Lung (tissue), 11 donors: ENCODE measurements at regions not wholly inside any gene's neighbourhood (a gene's known extent, or its start where the extent isn't known, plus 50 kb on each side); places are given as distances from the start of the nearest gene placed in this dataset.

Experiments
- ATAC-seq: fragments of 200-7000 bp; cut with Tn5 transposase; one replicate; pipeline ENCODE4 v1.9.1; 2020; ENCODE audit warnings: moderate number of reproducible peaks; ENCODE audit not compliant: insufficient read depth, low FRiP score
- DNase-seq, 3 donors: peaks; one replicate each; pipeline ENCODE4 v3.0.0-alpha.2; 2013 to 2017
- H3K27ac ChIP-seq, 2 donors: one replicate each; pipeline ENCODE4 v1.5.1; 2013; ENCODE audit warnings: mild to moderate bottlenecking in 2 of 2, moderate library complexity in 2 of 2, control low read depth in 1 of 2, inconsistent platforms in 1 of 2, low read depth in 1 of 2, low read length in 1 of 2
- H3K27me3 ChIP-seq, 3 donors: one replicate each; pipeline ENCODE4 v1.5.1; 2013; ENCODE audit warnings: low read length in 2 of 3; ENCODE audit not compliant: control insufficient read depth in 3 of 3, insufficient read depth in 3 of 3
- H3K36me3 ChIP-seq, 4 donors: one replicate each; pipeline ENCODE4 v1.5.1; 2013; ENCODE audit warnings: low read length in 4 of 4, mild to moderate bottlenecking in 1 of 4, moderate library complexity in 1 of 4; ENCODE audit not compliant: control insufficient read depth in 4 of 4, insufficient read depth in 4 of 4
- H3K4me1 ChIP-seq, 5 donors: one replicate each; pipeline ENCODE4 v1.5.1; 2013; ENCODE audit warnings: low read length in 5 of 5, mild to moderate bottlenecking in 2 of 5, moderate library complexity in 1 of 5; ENCODE audit not compliant: control insufficient read depth in 5 of 5, insufficient read depth in 5 of 5
- H3K4me3 ChIP-seq: one replicate; pipeline ENCODE4 v1.5.1; 2013; ENCODE audit warnings: mild to moderate bottlenecking, control low read depth, moderate library complexity
- H3K9ac ChIP-seq, 2 donors: one replicate each; pipeline ENCODE4 v1.5.1; 2013; ENCODE audit warnings: low read length in 2 of 2, control low read depth in 1 of 2; ENCODE audit not compliant: insufficient read depth in 1 of 2
- H3K9me3 ChIP-seq, 4 donors: one replicate each; pipeline ENCODE4 v1.5.1; 2013; ENCODE audit warnings: low read length in 3 of 4, mild to moderate bottlenecking in 1 of 4, moderate library complexity in 1 of 4; ENCODE audit not compliant: control insufficient read depth in 4 of 4, insufficient read depth in 3 of 4
- CTCF ChIP-seq: IDR thresholded peaks from 2 replicates; pipeline ENCODE4 v1.5.1; 2012; ENCODE audit warnings: mild to moderate bottlenecking; ENCODE audit errors: control extremely low read depth, extremely low read depth
- WGBS, 2 donors: extraction: QIAGEN DNeasy Blood & Tissue Kit; methylation state at CpG; one replicate each; pipeline ENCODE4 v1.1.7; 2013; 5-methylcytosine and 5-hydroxymethylcytosine counted together
- donor health status: control.
- donor health status: control.
- donor health status: Bipolar disorder and iron deficiency.
- donor health status: healthy.
- donor health status: DM: yes; HTN: yes; CAD: no.

- Histone ChIP-seq H3K36me3 (no peaks in the 10 kb centered on the region), H3K9ac (no peak overlapping the region), H3K27ac (no peak overlapping the region), H3K4me1 (no peaks in the 10 kb centered on the region), H3K27me3 (no peaks in the 10 kb centered on the region), H3K4me3 (no peak overlapping the region), H3K9me3 (peaks cover 0 to 5% (median 3%) of the 10 kb centered on the region in 4 donors)
- WGBS, 2 donors = 67 to 77% methylated on average over 4 of the region's 4 CpGs
- ATAC-seq (no peak), DNase-seq (no peak)
- no peak for TF ChIP-seq CTCF
Measured at GRCh38 chr14:53828820-53829219, 127.8 kb downstream of the BMP4 start.

GRCh38 chr14:53824061-53824460, 132.6 kb downstream of the BMP4 start:
- H3K9me3 ChIP-seq = peaks cover 0 to 2% (median under 1%) of the 10 kb centered on the region in 4 donors
- TF ChIP-seq CTCF = no peak
- H3K9ac ChIP-seq = no peak overlapping the region
- no peaks in the 10 kb centered on the region for H3K36me3 ChIP-seq
- peaks cover 0 to 4% (median 0%) of the 10 kb centered on the region in 5 donors for H3K4me1 ChIP-seq
- no peaks in the 10 kb centered on the region for H3K27me3 ChIP-seq
- no peak overlapping the region for H3K4me3 ChIP-seq
- WGBS, 2 donors = 91 to 92% methylated on average over 1 of the region's 1 CpG
- H3K27ac ChIP-seq = no peak overlapping the region
- ATAC-seq (no peak), DNase-seq (no peak)

- 70 to 83% methylated on average over 4 of the region's 4 CpGs for WGBS, 2 donors
- peaks cover 0 to 4% (median 0%) of the 10 kb centered on the region in 4 donors for H3K9me3 ChIP-seq
- no peak overlapping the region for H3K27ac ChIP-seq
- H3K4me3 ChIP-seq = no peak overlapping the region
- no peak for TF ChIP-seq CTCF
- H3K9ac ChIP-seq = no peak overlapping the region
- DNase-seq (peak; percentile 17 to 63 (median 62)), ATAC-seq (no peak)
- no peaks in the 10 kb centered on the region for H3K36me3 ChIP-seq
- H3K27me3 ChIP-seq = no peaks in the 10 kb centered on the region
- H3K4me1 ChIP-seq = peaks cover 0 to 30% (median 0%) of the 10 kb centered on the region in 5 donors
Measured at GRCh38 chr14:53814392-53814791, 142.2 kb downstream of the BMP4 start.

GRCh38 chr14:53810221-53810620, 146.4 kb downstream of the BMP4 start:
- peaks cover 0 to 36% (median 2%) of the 10 kb centered on the region in 5 donors for H3K4me1 ChIP-seq
- H3K27me3 ChIP-seq = no peaks in the 10 kb centered on the region
- H3K9me3 ChIP-seq = peaks cover 0 to 4% (median 0%) of the 10 kb centered on the region in 4 donors
- no peak overlapping the region for H3K4me3 ChIP-seq
- no peak overlapping the region for H3K9ac ChIP-seq
- TF ChIP-seq CTCF = no peak
- no peak for DNase-seq
- no peak overlapping the region for H3K27ac ChIP-seq
- no peak for ATAC-seq
- 85 to 92% methylated on average over 7 of the region's 7 CpGs for WGBS, 2 donors
- no peaks in the 10 kb centered on the region for H3K36me3 ChIP-seq
